OCI-LY3 (cell line): ENCODE measurements at regions not wholly inside any gene's neighbourhood (a gene's known extent, or its start where the extent isn't known, plus 50 kb on each side); places are given as distances from the start of the nearest gene placed in this dataset.

ENCODE experiments used
- EZH2phosphoT487 ChIP-seq: fragments of 200-600 bp; shearing (Covaris generic); IDR thresholded peaks from 2 replicates; pipeline ENCODE4 v1.6.1; 2018; ENCODE audit warnings: antibody characterized with exemption, mixed run types, low read depth
- TF ChIP-seq, protein P1 (sequence below): fragments of 200-600, 300-600 bp; sonication (generic); IDR thresholded peaks from 2 replicates; pipeline ENCODE4 v1.5.1; 2014; ENCODE audit warnings: antibody characterized with exemption, low read length, low read depth

- TF ChIP-seq, protein P1, sequence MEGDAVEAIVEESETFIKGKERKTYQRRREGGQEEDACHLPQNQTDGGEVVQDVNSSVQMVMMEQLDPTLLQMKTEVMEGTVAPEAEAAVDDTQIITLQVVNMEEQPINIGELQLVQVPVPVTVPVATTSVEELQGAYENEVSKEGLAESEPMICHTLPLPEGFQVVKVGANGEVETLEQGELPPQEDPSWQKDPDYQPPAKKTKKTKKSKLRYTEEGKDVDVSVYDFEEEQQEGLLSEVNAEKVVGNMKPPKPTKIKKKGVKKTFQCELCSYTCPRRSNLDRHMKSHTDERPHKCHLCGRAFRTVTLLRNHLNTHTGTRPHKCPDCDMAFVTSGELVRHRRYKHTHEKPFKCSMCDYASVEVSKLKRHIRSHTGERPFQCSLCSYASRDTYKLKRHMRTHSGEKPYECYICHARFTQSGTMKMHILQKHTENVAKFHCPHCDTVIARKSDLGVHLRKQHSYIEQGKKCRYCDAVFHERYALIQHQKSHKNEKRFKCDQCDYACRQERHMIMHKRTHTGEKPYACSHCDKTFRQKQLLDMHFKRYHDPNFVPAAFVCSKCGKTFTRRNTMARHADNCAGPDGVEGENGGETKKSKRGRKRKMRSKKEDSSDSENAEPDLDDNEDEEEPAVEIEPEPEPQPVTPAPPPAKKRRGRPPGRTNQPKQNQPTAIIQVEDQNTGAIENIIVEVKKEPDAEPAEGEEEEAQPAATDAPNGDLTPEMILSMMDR: no peak
- no peak for TF ChIP-seq EZH2phosphoT487
Measured at GRCh38 chr2:67982956-67983355, 79.8 kb downstream of the C1D start.
